DOHH2 (cell line): ENCODE measurements at regions not wholly inside any gene's neighbourhood (a gene's known extent, or its start where the extent isn't known, plus 50 kb on each side); places are given as distances from the start of the nearest gene placed in this dataset.

Experiments
- H3F3A ChIP-seq: fragments of 200-600 bp; sonication (generic), shearing (Covaris generic); 2 replicates; pipeline ENCODE4 v1.6.0; 2016; ENCODE audit warnings: antibody characterized with exemption, mild to moderate bottlenecking; ENCODE audit not compliant: control insufficient read depth, insufficient read depth
- H3K27ac ChIP-seq: fragments of 200-600 bp; sonication (generic); 2 replicates; pipeline ENCODE4 v1.5.1; 2014; ENCODE audit warnings: low read depth, mild to moderate bottlenecking, low read length, moderate library complexity
- H3K27me3 ChIP-seq: fragments of 200-600 bp; sonication (generic); 2 replicates; pipeline ENCODE4 v1.6.1; 2014; ENCODE audit warnings: mild to moderate bottlenecking, low read length, mixed read lengths; ENCODE audit not compliant: control insufficient read depth
- H3K36me3 ChIP-seq: fragments of 200-600 bp; sonication (generic); 2 replicates; pipeline ENCODE4 v1.6.1; 2014; ENCODE audit warnings: mild to moderate bottlenecking, low read length, moderate library complexity, mixed read lengths; ENCODE audit not compliant: control insufficient read depth
- H3K4me1 ChIP-seq: fragments of 200-600 bp; sonication (generic); 2 replicates; pipeline ENCODE4 v1.6.1; 2014; ENCODE audit warnings: mild to moderate bottlenecking, low read length, mixed read lengths; ENCODE audit not compliant: control insufficient read depth
- H3K4me2 ChIP-seq: fragments of 200-600 bp; sonication (generic); 2 replicates; pipeline ENCODE4 v1.6.0; 2014; ENCODE audit warnings: mild to moderate bottlenecking, low read length, moderate library complexity
- H3K4me3 ChIP-seq: fragments of 200-600 bp; sonication (generic); 2 replicates; pipeline ENCODE4 v1.5.1; 2014; ENCODE audit warnings: mild to moderate bottlenecking, low read length, mixed read lengths
- H3K79me2 ChIP-seq: fragments of 200-600 bp; sonication (generic); 2 replicates; pipeline ENCODE4 v1.6.1; 2014; ENCODE audit warnings: mild to moderate bottlenecking, low read length, mixed read lengths; ENCODE audit not compliant: control insufficient read depth
- H3K9me2 ChIP-seq: fragments of 200-600 bp; sonication (generic); replicated peaks from 2 replicates; pipeline ENCODE4 v1.6.1; 2014; ENCODE audit warnings: mild to moderate bottlenecking, low read length, mixed read lengths; ENCODE audit not compliant: control insufficient read depth
- H3K9me3 ChIP-seq: fragments of 200-600 bp; sonication (generic); 2 replicates; pipeline ENCODE4 v1.6.1; 2014; ENCODE audit warnings: antibody characterized with exemption, low read length, mixed read lengths; ENCODE audit not compliant: control insufficient read depth, insufficient read depth
- H4K20me1 ChIP-seq: fragments of 200-600 bp; sonication (generic); 2 replicates; pipeline ENCODE4 v1.6.0; 2014; ENCODE audit warnings: low read depth, mild to moderate bottlenecking, antibody characterized with exemption, low read length, moderate library complexity; ENCODE audit not compliant: control insufficient read depth, insufficient read depth
- CTCF ChIP-seq: fragments of 200-600 bp; sonication (generic); IDR thresholded peaks from one replicate; pipeline ENCODE4 v1.5.1; 2014; ENCODE audit warnings: antibody characterized with exemption, mild to moderate bottlenecking, low read depth, low read length; ENCODE audit not compliant: poor library complexity, severe bottlenecking
- EZH2phosphoT487 ChIP-seq: fragments of 200-600 bp; sonication (generic); IDR thresholded peaks from 2 replicates; pipeline ENCODE4 v1.6.1; 2017; ENCODE audit warnings: borderline replicate concordance, mild to moderate bottlenecking, antibody characterized with exemption, low read length, moderate library complexity, mixed read lengths

- Histone ChIP-seq H3K4me2 (no peak overlapping the region), H3K79me2 (no peaks in the 10 kb centered on the region), H3K9me3 (no peaks in the 10 kb centered on the region), H3F3A (no peaks in the 10 kb centered on the region), H3K4me1 (no peaks in the 10 kb centered on the region), H3K9me2 (no peaks in the 10 kb centered on the region), H3K27me3 (no peaks in the 10 kb centered on the region), H3K36me3 (no peaks in the 10 kb centered on the region), H3K27ac (no peak overlapping the region), H4K20me1 (no peaks in the 10 kb centered on the region), H3K4me3 (no peak overlapping the region)
- TF ChIP-seq EZH2phosphoT487 (no peak), CTCF (no peak)
Measured at GRCh38 chr4:12658146-12658545, 826.0 kb downstream of the RAB28 start.

- no peak overlapping the region for H3K27ac ChIP-seq
- H3K9me2 ChIP-seq, result no peaks in the 10 kb centered on the region
- TF ChIP-seq EZH2phosphoT487 (no peak), CTCF (no peak)
- no peaks in the 10 kb centered on the region for H3K36me3 ChIP-seq
- no peak overlapping the region for H3K4me2 ChIP-seq
- no peaks in the 10 kb centered on the region for H3K4me1 ChIP-seq
- H3F3A ChIP-seq, result no peaks in the 10 kb centered on the region
- H3K27me3 ChIP-seq, result no peaks in the 10 kb centered on the region
- H3K79me2 ChIP-seq, result no peaks in the 10 kb centered on the region
- H3K4me3 ChIP-seq, result no peak overlapping the region
- no peaks in the 10 kb centered on the region for H3K9me3 ChIP-seq
- no peaks in the 10 kb centered on the region for H4K20me1 ChIP-seq
Measured at GRCh38 chr4:12651876-12652275, 832.3 kb downstream of the RAB28 start.

GRCh38 chr4:12645732-12646131, 838.4 kb downstream of the RAB28 start:
- Histone ChIP-seq H3K27ac (no peak overlapping the region), H3K9me3 (no peaks in the 10 kb centered on the region), H3K4me3 (no peak overlapping the region), H3K4me1 (no peaks in the 10 kb centered on the region), H3K9me2 (no peaks in the 10 kb centered on the region), H3K27me3 (no peaks in the 10 kb centered on the region), H3K36me3 (no peaks in the 10 kb centered on the region), H4K20me1 (no peaks in the 10 kb centered on the region), H3F3A (no peaks in the 10 kb centered on the region), H3K79me2 (no peaks in the 10 kb centered on the region), H3K4me2 (no peak overlapping the region)
- TF ChIP-seq EZH2phosphoT487 (no peak), CTCF (no peak)

GRCh38 chr4:12644261-12644660, 839.9 kb downstream of the RAB28 start:
- H3K36me3 ChIP-seq, result no peaks in the 10 kb centered on the region
- no peaks in the 10 kb centered on the region for H3K27me3 ChIP-seq
- no peaks in the 10 kb centered on the region for H3K79me2 ChIP-seq
- no peak overlapping the region for H3K4me3 ChIP-seq
- no peaks in the 10 kb centered on the region for H4K20me1 ChIP-seq
- H3F3A ChIP-seq, result no peaks in the 10 kb centered on the region
- TF ChIP-seq EZH2phosphoT487, result no peak
- no peak for TF ChIP-seq CTCF
- no peaks in the 10 kb centered on the region for H3K9me3 ChIP-seq
- no peak overlapping the region for H3K4me2 ChIP-seq
- no peaks in the 10 kb centered on the region for H3K9me2 ChIP-seq
- no peak overlapping the region for H3K27ac ChIP-seq
- H3K4me1 ChIP-seq, result no peaks in the 10 kb centered on the region
